ENCODE measurements at regions not wholly inside any gene's neighbourhood (a gene's known extent, or its start where the extent isn't known, plus 50 kb on each side); places are given as distances from the start of the nearest gene placed in this dataset.

DNA sequence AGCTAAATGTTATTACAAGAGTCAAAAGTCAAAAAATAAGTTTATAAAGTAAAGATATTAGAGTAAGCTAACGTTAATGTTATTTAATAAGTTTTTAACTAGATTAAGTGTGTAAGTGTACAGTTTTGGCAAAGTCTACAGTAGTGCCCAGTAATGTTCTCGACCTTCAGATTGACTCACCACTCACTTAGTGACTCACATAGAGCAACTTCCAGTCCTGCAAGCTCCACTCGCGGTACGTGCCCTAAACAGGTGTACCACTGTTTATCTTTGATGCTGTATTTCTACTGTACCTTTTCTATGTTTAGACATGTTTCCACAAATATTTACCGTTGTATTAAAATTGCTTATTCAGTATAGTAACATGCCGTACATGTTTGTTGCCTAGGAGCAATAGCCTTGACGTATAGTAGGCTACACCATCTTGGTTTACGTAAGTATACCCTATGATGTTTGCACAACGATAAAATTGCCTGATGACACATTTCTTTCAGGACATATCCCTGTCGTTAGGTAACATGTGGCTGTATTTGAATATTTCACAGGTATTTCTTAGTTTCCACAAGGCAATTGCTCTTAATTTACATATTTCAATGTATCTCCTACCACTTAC is 1641.9 kb upstream of the PIK3C3 start:
- TF ChIP-seq TAF1 (IDR thresholded peaks at IDR 0.05; ENCODE audit: borderline replicate concordance, insufficient read depth, low read length) (no peak), POLR2AphosphoS5 (IDR thresholded peaks at IDR 0.05; ENCODE audit: low read depth, low read length) (no peak)

All from PFSK-1 (cell line).